IMR-90 (cell line): ENCODE measurements at regions not wholly inside any gene's neighbourhood (a gene's known extent, or its start where the extent isn't known, plus 50 kb on each side); places are given as distances from the start of the nearest gene placed in this dataset.

Source experiments
- ATAC-seq: fragments of 200-7000 bp; cut with Tn5 transposase; 2 replicates; pipeline ENCODE4 v1.9.1; 2020; ENCODE audit warnings: low read depth, mild to moderate bottlenecking, moderate library complexity
- BruUV-seq: library from RNA; stranded (reverse); fragments of 400-500 nt; replicated peaks from 2 replicates; lab custom pipeline; 2021; lab: Mats Ljungman, UMichigan
- CTCF ChIA-PET: fragments of 300-600 bp; formaldehyde crosslinking; extraction: SDS; loops from one replicate; lab custom pipeline; 2021; ENCODE audit warnings: antibody characterized with exemption; lab: Yijun Ruan, JAX
- POLR2A ChIA-PET: fragments of 300-600 bp; sonication (Branson Sonifier 250); formaldehyde crosslinking; loops from one replicate; lab custom pipeline; 2022; ENCODE audit warnings: antibody characterized with exemption; ENCODE audit not compliant: unreplicated experiment; lab: Charles Lee
- DNase-seq: peaks from one replicate; pipeline ENCODE4 v3.0.0; 2013
- H2AFZ ChIP-seq: replicated peaks from 2 replicates; pipeline ENCODE3; 2013; ENCODE audit warnings: low read length, mild to moderate bottlenecking; ENCODE audit not compliant: poor library complexity
- H2AK5ac ChIP-seq: 2 replicates; pipeline ENCODE4 v1.6.1; 2013; ENCODE audit warnings: low read depth, low read length, inconsistent platforms
- H2AK9ac ChIP-seq: replicated peaks from 2 replicates; pipeline ENCODE3; 2013; ENCODE audit warnings: mild to moderate bottlenecking, low read depth, low read length, moderate library complexity; ENCODE audit not compliant: poor library complexity
- H2BK120ac ChIP-seq: 2 replicates; pipeline ENCODE4 v1.6.1; 2013; ENCODE audit warnings: low read depth, low read length, inconsistent platforms
- H2BK15ac ChIP-seq: 3 replicates; pipeline ENCODE4 v1.6.1; 2013; ENCODE audit warnings: low read depth, low read length, inconsistent platforms
- H2BK20ac ChIP-seq: 2 replicates; pipeline ENCODE4 v1.6.1; 2013; ENCODE audit warnings: low read depth, mild to moderate bottlenecking, inconsistent platforms, low read length, moderate library complexity
- H2BK5ac ChIP-seq: 2 replicates; pipeline ENCODE4 v1.6.1; 2013; ENCODE audit warnings: mild to moderate bottlenecking, low read depth, low read length, inconsistent platforms; ENCODE audit not compliant: poor library complexity, severe bottlenecking
- H3K14ac ChIP-seq: replicated peaks from 2 replicates; pipeline ENCODE4 v1.6.1; 2013; ENCODE audit warnings: low read depth, low read length, inconsistent platforms
- H3K18ac ChIP-seq: 2 replicates; pipeline ENCODE4 v1.6.1; 2013; ENCODE audit warnings: low read depth, low read length, control low read depth
- H3K23ac ChIP-seq: 2 replicates; pipeline ENCODE4 v1.6.1; 2013; ENCODE audit warnings: low read depth, low read length, inconsistent platforms
- H3K27ac ChIP-seq: 2 replicates; pipeline ENCODE4 v1.5.1; 2013; ENCODE audit warnings: mild to moderate bottlenecking, control low read depth, low read length; ENCODE audit not compliant: insufficient read depth
- H3K27me3 ChIP-seq: 2 replicates; pipeline ENCODE4 v1.6.1; 2013; ENCODE audit warnings: low read length; ENCODE audit not compliant: control insufficient read depth, insufficient read depth
- H3K36me3 ChIP-seq: 2 replicates; pipeline ENCODE4 v1.6.1; 2013; ENCODE audit warnings: low read length, mixed read lengths; ENCODE audit not compliant: control insufficient read depth, insufficient read depth
- H3K4ac ChIP-seq: 2 replicates; pipeline ENCODE4 v1.6.1; 2013; ENCODE audit warnings: low read depth, low read length, inconsistent platforms
- H3K4me1 ChIP-seq: 2 replicates; pipeline ENCODE4 v1.6.1; 2013; ENCODE audit warnings: low read length, mixed read lengths; ENCODE audit not compliant: control insufficient read depth, insufficient read depth
- H3K4me2 ChIP-seq: 2 replicates; pipeline ENCODE4 v1.6.1; 2013; ENCODE audit warnings: low read depth, mild to moderate bottlenecking, control low read depth, low read length, moderate library complexity
- H3K4me3 ChIP-seq: 2 replicates; pipeline ENCODE4 v1.5.1; 2013; ENCODE audit warnings: low read depth, mild to moderate bottlenecking, control low read depth, low read length, moderate library complexity; ENCODE audit not compliant: insufficient read depth
- H3K56ac ChIP-seq: 2 replicates; pipeline ENCODE4 v1.6.1; 2013; ENCODE audit warnings: low read length, inconsistent platforms; ENCODE audit not compliant: insufficient read depth; ENCODE audit errors: extremely low read depth
- H3K79me1 ChIP-seq, 2 experiments: 2 replicates each; pipeline ENCODE4 v1.6.1; 2013; ENCODE audit warnings: low read length in 2 of 2, inconsistent platforms in 1 of 2, low read depth in 1 of 2
- H3K9ac ChIP-seq: 2 replicates; pipeline ENCODE4 v1.6.1; 2013; ENCODE audit warnings: low read depth, low read length, control low read depth
- H3K9me1 ChIP-seq: 2 replicates; pipeline ENCODE4 v1.6.1; 2013; ENCODE audit warnings: low read length, inconsistent platforms; ENCODE audit not compliant: insufficient read depth
- H3K9me3 ChIP-seq: 2 replicates; pipeline ENCODE4 v1.6.1; 2013; ENCODE audit warnings: low read length; ENCODE audit not compliant: control insufficient read depth, insufficient read depth
- H4K20me1 ChIP-seq: 2 replicates; pipeline ENCODE4 v1.6.1; 2013; ENCODE audit warnings: low read length, inconsistent platforms; ENCODE audit not compliant: insufficient read depth
- H4K5ac ChIP-seq: 2 replicates; pipeline ENCODE4 v1.6.1; 2013; ENCODE audit warnings: mild to moderate bottlenecking, low read depth, low read length, control low read depth
- H4K8ac ChIP-seq, 2 experiments: 2 replicates each; pipeline ENCODE4 v1.6.1; 2013; ENCODE audit warnings: low read depth in 2 of 2, low read length in 2 of 2, control low read depth in 1 of 2, inconsistent platforms in 1 of 2
- H4K91ac ChIP-seq: 2 replicates; pipeline ENCODE4 v1.6.1; 2013; ENCODE audit warnings: low read depth, low read length, inconsistent platforms; ENCODE audit not compliant: insufficient read depth
- CEBPB ChIP-seq: IDR thresholded peaks from 2 replicates; pipeline ENCODE4 v1.6.1; 2012; ENCODE audit warnings: low read depth, low read length, improper control_type of control experiment
- CTCF ChIP-seq: conservative IDR thresholded peaks from 2 replicates; pipeline ENCODE4 v1.5.1; 2012; ENCODE audit warnings: mild to moderate bottlenecking, low read depth, low read length, improper control_type of control experiment
- WGBS, 2 experiments: methylation state at CpG; one replicate each; pipeline versions ENCODE4 v1.1.5 to v1.1.7; 2013; ENCODE audit warnings: missing lambda C conversion rate in 2 of 2; ENCODE audit not compliant: insufficient read length in 1 of 2; ENCODE audit errors: extremely low coverage in 2 of 2; 5-methylcytosine and 5-hydroxymethylcytosine counted together
- dilution Hi-C: fragments of 300-500 bp; cut with HindIII; formaldehyde crosslinking; loops from one replicate; pipeline ENCODE4 v1.14.3; 2018; ENCODE audit warnings: low sequenced_read_pairs; ENCODE audit not compliant: unreplicated experiment
- in situ Hi-C: fragments of 300-500 bp; cut with MboI; formaldehyde crosslinking; loops from 3 replicates; pipeline ENCODE4 v1.14.3; 2019; ENCODE audit warnings: low sequenced_read_pairs, inconsistent platforms, mixed read lengths
- intact Hi-C: fragments of 100-400 bp; cut with micrococcal nuclease; formaldehyde crosslinking; loops from 2 replicates; pipeline ENCODE4 v1.10.0; 2022

- no peak overlapping the region for H2AFZ ChIP-seq
- TF ChIP-seq CTCF (no peak), CEBPB (peak; percentile 54; the same call in 1 of the 2 replicates)
- no TSS peak for BruUV-seq
- no peak overlapping the region for H3K4ac ChIP-seq
- no peak overlapping the region for H3K4me2 ChIP-seq
- H3K56ac ChIP-seq: no peak overlapping the region
- no peak overlapping the region for H3K23ac ChIP-seq
- no peak overlapping the region for H3K9ac ChIP-seq
- in situ Hi-C loops (no loop called here), intact Hi-C loops (no loop called here), dilution Hi-C loops (no loop called here)
- no peak overlapping the region for H2AK5ac ChIP-seq
- no peak overlapping the region for H4K5ac ChIP-seq
- no peaks in the 10 kb centered on the region for H4K20me1 ChIP-seq
- H2BK20ac ChIP-seq: no peak overlapping the region
- no peak overlapping the region for H3K27ac ChIP-seq
- ATAC-seq (peak; percentile 11; the same call in 1 of the 2 replicates), DNase-seq (peak; percentile 58)
- no peak overlapping the region for H3K14ac ChIP-seq
- no peak overlapping the region for H2BK5ac ChIP-seq
- H2BK120ac ChIP-seq: no peak overlapping the region
- H3K4me1 ChIP-seq: no peaks in the 10 kb centered on the region
- H2BK15ac ChIP-seq: no peak overlapping the region
- no peak overlapping the region for H2AK9ac ChIP-seq
- 40% methylated on average over 2 of the region's 6 CpGs; no CpG with 5 or more reads in 1 of the 2 experiments for WGBS, 2 experiments
- H4K8ac ChIP-seq: no peak overlapping the region
- no peak overlapping the region for H4K91ac ChIP-seq
- ChIA-PET POLR2A (no interaction called here), CTCF (no interaction called here)
- no peaks in the 10 kb centered on the region for H3K36me3 ChIP-seq
- H3K4me3 ChIP-seq: no peak overlapping the region
- no peaks in the 10 kb centered on the region; the same call in 1 of the 2 replicates for H3K27me3 ChIP-seq
- H3K9me1 ChIP-seq: no peaks in the 10 kb centered on the region
- H3K18ac ChIP-seq: no peak overlapping the region
- H3K79me1 ChIP-seq: no peaks in the 10 kb centered on the region
- no peaks in the 10 kb centered on the region for H3K9me3 ChIP-seq
These were observed 308.4 kb downstream of the ABCC12 start for GRCh38 chr16:47847220-47847970.
